ENCODE measurements at regions not wholly inside any gene's neighbourhood (a gene's known extent, or its start where the extent isn't known, plus 50 kb on each side); places are given as distances from the start of the nearest gene placed in this dataset.

DNA sequence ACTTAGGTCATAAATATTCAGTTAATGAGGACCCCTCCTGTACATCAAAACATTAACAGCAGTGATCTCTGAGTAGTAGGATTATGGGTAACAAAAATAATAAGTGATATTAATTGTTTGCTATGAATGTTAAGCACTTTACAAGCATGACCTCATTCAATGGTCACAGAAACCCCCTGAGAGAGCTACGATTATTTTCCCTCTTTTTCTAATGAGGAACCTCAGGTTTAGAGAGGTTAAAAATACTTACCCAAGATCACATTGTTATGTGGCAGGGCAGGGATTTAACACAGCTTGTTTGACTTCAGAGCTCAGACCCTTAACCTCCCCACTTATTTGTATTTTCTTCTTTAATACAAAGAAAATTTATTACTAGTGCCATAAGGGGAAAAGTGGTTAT lies 228.2 kb downstream of the TBL1XR1 start:
- DNase-seq: no peak

DNA sequence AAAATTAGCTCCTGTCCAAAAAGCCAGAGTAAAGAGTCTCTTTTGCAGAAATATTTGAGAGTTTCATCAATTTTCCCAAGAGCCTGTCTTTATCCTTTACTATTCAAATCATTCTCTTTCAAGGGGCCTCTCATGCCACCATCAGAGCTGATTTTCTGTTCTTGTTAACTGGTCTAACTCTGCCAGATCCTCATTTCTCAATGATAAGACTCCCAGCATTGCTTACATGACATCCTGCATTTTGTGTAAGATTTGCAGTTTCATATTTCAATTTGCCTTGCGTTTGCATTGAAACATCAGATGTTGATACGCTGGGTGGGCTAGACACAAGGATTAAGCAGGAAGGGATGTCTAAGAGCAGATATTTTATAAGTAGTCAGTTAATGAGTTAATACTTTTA lies 228.7 kb downstream of the TBL1XR1 start:
- no peak for DNase-seq

DNA sequence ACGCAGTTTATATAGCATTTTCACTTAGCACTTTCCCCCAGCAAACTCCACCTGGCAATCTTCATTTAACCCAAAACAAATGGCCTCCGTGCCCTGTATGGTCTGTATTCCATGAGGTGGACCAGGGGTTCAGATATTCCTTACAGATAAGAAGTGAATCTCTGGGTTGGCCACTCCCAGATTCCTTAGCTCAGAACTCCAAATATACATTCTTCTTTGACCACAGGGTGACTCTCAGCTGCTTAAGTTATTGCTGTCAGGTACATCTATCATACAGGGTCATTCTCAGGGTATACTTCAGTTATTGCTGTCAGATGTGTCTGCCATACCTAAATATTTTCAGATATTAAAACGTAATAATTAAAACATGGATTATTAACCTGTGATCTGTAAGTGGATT lies 229.8 kb downstream of the TBL1XR1 start:
- DNase-seq: no peak

DNA sequence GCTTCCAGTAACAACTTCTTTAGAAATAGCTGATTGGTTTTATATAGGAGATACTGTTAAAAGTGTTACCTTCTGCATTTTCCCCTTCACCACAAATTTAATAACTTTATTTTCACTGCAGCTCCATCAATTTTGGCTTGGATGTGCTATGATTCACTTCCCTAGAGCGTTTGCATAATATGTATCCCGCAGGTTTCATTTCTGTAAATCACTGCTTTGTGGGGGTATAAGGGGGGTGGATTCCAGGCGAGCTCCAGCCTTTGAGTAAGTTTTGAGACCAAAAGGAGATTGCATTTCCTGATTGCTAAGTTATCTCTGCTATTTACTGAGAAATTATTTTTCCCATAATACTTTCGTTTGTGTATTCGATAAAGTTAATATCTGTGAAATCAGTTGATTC lies 232.6 kb downstream of the TBL1XR1 start:
- no peak for DNase-seq

DNA sequence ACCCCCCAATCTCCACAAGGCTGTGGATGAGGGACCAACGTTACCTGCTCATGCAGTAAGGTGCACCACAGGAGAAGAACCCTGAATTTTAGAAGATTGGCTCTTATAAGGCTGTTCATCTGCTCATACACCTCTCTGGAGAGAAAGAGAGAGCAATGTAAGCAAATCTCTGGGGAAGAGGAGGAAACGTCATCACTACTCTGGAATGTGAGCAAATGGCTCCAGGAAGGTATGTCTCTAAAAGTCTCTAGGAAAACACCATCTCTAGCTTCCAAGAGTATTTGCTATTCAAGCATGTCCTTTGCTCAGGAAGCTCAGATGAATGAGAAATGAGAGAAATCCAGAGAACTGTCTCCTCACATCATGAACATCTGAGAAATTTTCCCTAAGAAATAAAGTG lies 235.4 kb downstream of the TBL1XR1 start:
- peak; percentile 14 for DNase-seq

DNA sequence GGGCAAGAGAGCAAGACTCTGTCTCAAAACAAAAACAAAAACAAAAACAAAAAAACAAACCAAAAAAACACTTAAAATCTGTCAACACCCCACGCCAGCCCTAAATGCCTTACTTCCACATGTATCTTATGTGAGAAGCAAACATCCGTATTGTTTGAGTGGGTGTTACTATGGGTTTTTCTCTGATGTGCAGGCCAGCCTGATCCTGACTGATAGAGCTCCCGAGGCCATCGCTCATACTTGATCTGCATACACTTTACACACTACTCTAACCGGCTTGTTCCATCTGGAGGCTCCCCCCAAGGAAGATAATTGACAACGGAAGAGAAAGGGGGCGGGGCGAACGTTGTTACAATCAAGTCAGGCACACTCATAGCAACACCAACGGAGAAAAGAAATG lies 237.4 kb downstream of the TBL1XR1 start:
- no peak for DNase-seq

DNA sequence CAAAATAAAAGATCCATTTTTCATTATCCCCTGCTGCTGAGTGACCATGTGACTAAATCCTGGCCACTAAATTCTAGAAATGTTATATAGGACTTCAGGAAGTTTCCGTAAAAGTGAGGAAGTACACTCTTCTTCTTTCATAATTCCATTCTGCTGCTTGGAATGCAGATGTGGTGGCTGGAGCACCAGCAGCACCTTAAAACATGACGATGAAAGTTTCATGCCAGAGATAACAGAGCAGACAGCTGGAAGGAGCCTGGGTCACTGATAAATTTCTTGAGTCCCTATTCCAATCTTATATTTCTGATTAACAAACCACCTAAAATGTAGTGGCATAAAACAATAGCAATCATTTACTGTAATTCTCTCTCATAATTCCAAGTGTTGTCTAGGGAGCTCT lies 238.7 kb downstream of the TBL1XR1 start:
- no peak for DNase-seq

DNA sequence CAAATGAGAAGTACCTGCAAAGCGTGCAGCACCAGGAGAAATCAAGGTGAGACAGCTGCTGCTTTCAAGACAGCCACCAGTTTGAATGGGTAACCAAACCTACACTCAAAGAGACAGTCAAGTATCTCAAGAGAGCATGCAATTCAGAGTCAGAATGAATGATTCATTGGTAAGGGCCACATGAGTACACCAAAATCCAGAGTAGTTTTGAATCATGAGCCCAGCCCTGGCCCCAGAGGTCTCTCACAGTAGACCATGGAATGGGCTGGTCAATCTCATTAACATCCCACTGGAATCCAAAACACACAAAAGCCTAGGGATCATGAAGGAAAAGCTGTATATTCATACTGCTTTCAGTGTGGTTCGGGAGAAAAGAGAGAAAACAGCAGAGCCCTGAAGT lies 242.8 kb downstream of the TBL1XR1 start:
- no peak for DNase-seq

DNA sequence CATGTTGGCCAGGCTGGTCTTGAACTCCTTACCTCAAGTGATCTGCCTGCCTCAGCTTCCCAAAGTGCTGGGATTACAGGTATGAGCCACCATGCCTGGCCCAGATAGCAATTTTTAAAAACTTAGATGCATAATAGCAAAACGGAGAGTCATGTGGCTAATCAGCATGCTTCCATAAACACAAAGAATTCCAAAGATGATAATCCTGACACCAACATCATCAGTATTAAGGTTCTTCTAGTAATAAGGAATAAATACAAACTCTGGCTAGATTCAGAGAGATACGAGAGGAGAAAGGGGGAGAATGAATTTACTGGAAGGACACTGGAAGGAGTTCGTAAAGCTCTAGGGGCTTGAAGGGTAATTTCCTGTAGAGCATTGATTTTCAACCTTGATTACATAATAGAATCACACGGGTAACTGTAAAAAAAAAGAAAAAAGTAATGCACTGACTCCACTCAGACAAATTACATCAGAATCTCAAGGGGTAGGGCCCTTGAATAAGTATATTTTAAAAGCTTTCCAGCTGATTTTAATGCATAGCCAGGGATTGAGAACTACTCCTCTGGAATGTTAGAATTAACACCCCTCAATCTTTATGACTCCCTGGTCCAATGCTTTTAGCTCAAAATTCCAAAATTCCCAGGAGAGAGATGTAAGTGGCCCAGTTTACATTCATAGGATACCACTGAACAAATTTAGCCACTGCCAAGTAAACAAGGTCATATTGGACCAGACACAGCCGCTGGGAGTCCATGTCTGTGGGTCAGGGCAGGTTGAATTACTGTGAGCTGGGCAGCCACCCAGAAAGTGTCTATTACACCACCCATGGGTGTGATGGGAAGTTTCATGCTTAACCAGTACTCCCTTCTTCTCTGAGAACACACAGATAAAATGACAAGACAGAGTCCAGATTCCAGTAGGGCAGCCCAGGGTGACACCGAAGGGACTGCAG lies 243.9 kb downstream of the TBL1XR1 start:
- no peak for DNase-seq

DNA sequence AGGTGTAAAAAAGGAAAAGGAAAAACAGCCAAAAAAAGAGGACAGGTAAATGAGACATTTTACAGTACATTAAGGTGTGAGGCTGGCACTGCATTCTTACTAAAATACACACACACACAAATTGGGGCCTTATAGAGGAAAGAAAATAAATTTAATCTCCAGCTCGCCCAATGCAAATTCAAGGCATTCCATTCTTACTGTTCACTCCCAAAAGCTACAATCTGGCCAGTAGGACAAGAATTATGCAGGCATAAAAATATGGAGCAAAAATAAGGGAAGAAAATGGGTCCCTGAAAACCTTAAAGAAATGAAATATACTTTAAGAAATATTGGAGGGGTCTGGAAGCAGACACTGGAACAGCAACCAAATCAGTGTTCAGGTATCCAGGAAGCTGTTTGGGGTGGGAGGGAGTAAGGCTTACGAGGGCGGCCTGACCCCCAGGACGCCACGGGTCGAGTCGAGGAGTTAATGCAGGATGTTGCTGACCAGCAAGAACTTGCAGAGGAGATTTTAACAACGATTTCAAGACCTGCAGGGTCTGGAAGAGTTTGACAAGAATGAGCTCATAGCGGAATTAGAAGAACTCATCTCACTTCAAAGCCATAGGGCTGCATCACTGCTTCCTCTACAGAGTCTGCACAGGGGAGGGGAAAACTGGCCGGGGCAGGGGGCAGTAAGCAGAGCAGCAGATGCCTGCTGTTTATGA lies 245.5 kb downstream of the TBL1XR1 start:
- DNase-seq: no peak

DNA sequence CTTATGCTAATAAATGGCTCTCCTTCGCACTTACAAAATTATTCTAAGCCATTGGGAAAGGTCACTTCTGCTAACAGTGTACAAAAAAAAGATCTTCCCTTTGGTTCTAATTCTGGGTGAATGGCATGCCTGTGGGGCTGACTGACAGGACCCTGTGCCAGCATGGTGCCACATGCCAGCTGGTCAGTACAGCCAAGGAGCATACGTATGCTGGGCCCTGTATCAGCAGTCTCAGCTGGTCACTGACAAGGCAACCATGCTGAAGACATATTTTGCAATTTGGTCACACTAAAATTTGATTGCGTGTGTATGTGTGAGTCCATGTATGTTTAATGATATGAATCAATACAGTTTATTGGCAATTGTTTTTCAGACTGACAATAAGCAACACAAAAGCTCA lies 246.1 kb downstream of the TBL1XR1 start:
- no peak for DNase-seq

DNA sequence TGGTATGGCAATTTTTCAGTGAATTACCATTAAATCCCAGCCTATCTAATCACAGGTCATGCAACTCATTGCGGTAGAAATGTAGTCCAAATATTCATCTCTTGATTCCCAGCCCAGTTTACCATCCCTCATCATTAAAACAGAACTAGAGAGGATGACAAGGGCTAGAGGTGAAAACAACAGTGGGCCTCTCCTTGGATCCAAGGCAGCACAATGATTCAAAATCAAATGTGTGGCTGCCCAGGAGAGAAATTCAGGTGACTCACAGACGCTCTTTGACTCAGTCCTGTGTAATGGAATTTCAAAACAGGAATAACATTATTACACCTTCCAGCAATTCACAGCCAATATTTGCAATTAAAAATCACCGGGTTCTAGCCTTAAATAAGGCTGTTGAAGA lies 246.5 kb downstream of the TBL1XR1 start:
- no peak for DNase-seq

DNA sequence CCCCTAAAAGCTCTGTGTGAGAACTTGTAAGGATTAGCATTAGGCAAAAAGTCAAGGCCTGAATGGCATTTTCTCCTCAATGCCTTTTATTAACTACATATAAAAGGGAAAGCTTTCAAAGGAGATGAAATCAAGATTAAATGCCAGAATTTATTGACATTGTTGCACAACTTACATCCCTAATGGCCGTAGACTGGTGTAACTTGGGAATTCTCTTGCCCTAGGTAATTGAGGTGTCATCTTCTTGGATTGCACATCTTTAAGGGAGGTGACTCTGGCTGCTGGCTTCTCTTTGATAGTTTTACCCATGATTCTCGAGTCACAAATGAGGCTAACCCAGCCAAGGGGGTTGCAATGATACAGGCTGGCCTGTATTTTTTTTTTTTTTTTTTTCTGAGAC lies 249.1 kb downstream of the TBL1XR1 start:
- no peak for DNase-seq

DNA sequence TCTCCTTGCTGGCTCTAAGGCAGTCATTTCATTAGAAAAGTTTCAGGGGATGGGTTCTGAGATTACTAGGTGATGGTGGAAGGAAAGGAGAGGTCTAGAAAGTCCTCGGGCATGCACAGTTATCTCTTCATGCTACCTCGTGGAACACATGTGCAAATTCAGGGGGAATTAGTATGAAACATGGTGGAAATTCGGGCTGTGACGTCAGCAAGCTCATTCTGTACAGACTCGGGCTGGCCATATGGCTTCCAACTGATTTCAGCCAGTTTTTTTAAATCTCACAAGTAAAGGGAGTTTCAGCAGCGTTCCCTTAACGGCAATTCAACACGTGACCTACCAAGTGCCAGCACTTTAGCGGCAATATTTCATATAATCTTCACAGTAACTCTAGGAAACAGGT lies 251.1 kb downstream of the TBL1XR1 start:
- no peak for DNase-seq

DNA sequence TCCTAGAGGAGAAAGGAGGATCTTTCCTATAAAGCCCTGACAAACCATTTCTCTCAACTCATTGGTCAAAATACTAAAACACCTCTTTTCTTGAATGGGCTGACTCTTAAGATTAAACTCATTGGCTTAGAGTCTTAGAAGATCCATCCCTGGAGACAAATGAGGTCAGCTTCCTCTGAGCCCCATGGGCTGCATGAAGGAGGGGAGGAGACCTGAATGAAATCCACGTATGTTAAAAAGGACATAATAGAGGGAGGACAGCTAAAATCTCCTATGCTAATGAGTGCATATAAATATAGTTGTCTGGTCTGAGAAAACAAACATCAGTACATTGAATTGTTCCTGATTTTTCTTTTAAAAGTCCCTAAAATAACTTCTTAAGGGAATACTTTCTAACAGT lies 255.0 kb downstream of the TBL1XR1 start:
- DNase-seq: no peak

DNA sequence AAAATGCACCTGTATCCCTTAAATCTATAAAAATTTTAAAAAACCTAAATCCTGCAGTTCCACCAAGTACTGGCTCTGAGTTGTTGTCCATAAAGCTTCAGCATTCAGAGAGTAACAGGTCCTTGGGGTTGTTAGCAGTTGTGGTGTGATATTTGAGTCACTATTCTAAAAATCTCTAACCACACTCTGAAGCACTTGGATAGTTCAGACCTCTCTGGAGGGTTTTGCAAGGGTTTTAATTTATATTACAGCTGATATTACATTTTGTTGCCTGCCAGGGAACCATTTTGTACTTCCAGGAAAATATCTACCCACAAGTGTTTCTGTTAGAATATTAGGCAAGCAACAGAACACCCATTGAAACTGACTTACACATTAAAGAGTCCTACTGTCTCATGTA lies 255.6 kb downstream of the TBL1XR1 start:
- no peak for DNase-seq

DNA sequence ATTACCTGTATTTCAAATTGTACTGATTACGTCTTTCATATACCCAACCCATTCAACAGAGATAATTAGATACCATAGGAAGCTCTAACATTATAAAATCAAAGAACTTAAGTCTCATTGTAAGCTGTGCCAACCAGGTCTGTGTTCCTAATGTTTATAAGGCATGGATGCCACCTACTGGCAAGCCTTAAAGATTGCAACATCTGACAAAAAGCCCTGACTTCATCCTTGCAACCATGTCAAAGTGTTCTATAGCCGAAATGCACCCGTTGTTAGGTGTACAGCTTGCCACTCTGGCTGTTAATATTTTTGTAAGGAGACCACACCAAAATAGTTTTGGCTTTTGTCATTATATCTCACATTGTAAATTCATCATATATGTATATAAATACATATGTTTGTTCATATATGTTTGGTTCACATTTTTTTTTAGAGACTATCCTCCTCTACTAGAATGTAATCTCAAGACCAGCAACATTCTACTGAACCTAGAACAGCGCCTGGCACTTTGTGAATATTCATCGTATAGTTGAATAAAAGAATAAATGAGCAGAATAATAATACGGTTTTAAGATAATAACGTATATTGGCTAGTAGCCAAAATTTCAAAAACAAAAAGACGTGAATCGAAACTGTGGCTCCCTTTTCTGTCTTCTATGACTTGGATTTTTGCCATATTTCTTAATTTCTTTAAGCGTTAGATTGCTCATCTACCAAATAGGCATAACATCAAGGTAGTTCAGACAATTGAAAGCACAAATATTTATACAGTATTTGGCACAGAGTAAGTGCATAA lies 258.1 kb downstream of the TBL1XR1 start:
- DNase-seq: peak; percentile 90

DNA sequence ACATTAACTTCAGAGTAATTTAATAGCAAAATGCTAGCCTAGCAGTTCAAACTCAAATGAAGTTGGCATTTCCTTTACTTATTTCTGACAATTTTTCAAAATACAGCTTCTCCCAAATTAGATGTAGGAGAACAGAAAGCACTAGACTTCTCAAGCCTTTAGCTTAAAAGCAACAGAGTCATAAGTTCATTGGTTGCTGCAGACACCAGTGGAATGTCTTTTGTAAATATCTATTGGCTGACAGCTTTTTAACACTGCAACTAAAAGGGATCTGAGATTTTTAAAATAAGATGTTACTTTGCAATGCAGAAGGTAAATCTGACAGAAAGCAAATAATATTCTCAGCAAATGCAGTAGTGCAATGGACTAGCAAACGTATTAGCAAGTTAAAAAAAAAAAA lies 259.3 kb downstream of the TBL1XR1 start:
- no peak for DNase-seq

DNA sequence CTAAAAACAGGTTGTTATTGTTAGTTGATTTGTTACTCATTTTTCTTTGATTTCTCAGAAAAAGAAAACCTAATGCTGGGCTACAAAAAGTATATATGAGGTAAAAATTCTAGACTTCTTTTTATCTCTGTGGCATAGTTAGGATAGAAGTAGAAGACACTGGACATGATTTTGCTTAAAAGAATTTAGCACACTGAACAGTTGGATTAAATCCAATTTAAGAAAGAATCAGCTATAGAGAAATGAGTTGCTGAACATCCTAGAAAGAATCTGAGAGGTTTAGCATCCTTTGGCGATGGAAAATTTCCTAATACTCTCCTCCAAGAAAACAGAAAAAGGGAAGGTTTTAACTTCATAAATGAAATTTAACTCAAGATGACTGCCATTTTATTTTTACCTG lies 259.7 kb downstream of the TBL1XR1 start:
- DNase-seq: no peak

DNA sequence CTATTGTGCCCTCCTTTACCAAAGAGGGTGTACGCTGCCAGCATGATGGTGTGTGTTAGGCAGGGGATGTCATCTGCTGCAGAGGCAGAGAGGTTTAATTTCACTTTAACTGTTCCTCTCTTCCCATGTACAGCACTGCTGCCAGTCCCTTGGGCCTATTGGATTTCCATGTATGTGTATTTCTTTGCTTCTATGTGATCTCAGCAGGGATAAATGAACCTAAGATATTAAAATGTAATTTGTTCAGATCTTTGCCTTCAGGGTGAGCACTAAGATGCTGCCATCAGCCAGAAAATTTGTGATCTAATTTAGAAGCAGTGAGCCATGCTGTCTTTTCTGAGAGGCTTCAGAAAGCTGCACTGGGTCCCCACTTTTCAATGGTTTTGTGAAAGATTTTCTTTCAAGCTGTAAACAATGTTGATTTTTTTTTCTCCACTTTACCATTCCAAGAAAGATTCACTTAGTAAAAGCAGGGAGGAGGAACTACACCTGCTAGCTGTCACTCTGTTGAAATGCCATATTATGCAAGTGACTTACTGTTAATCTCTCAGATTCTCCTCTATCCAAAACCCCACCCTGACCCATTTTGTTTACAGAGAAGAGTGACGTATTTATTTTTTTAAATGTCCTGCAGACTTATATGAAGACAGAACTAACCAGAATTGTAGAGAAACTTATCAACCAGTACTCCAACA lies 261.9 kb downstream of the TBL1XR1 start:
- DNase-seq: no peak

DNA sequence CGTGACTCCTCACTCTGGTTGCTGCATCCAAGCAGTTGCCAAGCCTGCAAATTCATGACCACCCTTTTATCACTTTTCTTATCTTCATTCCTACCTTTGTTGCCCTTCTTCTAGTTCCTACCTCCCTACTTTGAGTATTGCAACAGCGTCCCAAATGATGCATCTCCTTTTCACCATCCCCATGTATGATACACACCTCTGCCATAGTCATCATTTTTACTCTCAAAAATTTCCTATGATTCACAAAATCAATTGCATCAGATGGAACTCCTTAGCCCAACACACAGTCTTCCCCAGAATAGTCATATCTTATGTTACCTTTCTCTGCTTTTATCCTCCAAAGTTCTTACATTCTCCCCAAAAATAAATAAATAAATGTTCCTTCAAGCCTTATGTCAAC lies 262.6 kb downstream of the TBL1XR1 start:
- no peak for DNase-seq

DNA sequence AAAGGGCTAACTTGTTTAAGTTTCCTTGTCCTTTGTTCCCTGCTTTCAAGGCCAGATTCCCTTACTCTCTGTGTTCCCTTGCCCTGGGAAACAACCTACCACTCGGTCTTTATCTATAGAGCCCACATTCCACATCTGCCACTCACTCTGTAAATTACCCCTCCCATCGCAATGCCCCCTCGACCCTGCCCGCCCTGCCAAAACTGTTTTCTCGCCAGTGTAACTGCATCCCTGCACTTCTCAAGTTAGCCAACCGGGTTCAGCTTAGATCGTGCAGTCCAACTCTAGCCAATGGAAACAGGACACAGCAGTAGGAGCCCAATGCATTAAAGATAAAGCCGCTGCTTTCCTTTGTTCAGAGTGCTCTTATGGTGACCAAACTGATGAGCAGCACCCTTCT lies 263.6 kb downstream of the TBL1XR1 start:
- DNase-seq: no peak

DNA sequence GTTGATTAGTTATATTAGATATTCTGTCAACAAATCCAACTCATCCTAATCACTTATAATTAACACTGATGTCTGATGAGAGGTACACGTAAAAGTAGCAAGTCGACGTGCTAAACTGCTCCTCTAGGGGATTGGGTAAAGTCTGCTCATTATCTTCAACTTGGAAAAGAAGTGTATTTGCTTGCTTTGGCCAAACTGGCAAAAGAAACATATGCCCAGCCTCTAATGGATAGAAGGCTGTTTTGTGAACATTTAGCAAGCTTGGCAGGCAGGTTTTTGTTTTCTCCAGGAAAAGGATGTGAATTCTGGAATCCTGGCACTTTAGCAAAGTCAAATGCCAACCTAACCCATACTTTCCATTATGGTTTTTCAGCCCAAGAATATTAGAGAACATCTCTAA lies 264.8 kb downstream of the TBL1XR1 start:
- DNase-seq: no peak

All from DMS53 (cell line).